HG02623 (cell line): ENCODE measurements at regions not wholly inside any gene's neighbourhood (a gene's known extent, or its start where the extent isn't known, plus 50 kb on each side); places are given as distances from the start of the nearest gene placed in this dataset.
"Not testable (repeated sequence)": the region's sequence is repeated elsewhere in the genome, so short reads cannot be mapped to it uniquely, and the experiment has no call there.

Experiments used
- ATAC-seq: cut with Tn5 transposase; IDR thresholded peaks from one replicate; pipeline ENCODE4 v1.9.1; 2021; ENCODE audit warnings: moderate library complexity; ENCODE audit not compliant: unreplicated experiment

GRCh38 chr13:89518289-89519077, 1829.0 kb upstream of the MIR17HG start:
- no peak for ATAC-seq

GRCh38 chr13:89520468-89520867, 1827.0 kb upstream of the MIR17HG start:
- ATAC-seq: no peak

GRCh38 chr13:89521672-89522071, 1825.8 kb upstream of the MIR17HG start:
- not testable (repeated sequence) for ATAC-seq

GRCh38 chr13:89541091-89542030, 1806.1 kb upstream of the MIR17HG start:
- no peak for ATAC-seq

DNA sequence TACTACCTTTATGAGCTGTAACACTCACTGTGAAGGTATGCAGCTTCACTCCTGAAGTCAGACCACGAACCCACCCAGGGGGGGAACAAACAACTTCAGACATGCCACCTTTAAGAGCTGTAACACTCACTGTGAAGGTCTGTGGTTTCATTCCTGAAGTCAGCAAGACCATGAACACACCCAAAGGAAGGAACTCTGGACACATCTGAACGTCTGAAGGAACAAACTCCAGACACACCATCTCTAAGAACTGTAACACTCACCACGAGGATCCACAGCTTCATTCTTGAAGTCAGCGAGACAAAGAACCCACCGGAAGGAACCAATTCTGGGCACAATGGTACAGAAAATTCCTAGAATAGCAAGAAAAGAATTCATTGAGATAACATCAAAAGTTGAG, 1796.5 kb upstream of the MIR17HG start:
- no peak for ATAC-seq

DNA sequence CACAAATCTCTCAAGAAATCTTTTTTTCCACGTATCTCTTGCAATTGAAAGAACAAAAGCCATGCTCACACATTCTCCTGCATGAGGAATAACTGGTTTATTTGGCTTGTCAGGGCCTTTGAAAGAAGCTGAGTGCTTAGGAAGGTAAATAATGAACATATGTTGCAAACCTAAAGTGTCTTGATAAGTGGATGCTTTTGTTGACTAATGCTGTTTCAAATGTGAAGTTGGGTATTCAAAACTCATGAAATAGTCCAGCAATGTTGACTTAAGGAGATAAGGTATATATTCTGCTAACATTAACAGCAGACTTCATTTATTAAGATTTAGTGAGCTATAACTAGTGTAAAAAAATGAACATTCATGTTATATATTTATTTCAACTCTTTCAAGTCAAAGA, 1792.7 kb upstream of the MIR17HG start:
- no peak for ATAC-seq

DNA sequence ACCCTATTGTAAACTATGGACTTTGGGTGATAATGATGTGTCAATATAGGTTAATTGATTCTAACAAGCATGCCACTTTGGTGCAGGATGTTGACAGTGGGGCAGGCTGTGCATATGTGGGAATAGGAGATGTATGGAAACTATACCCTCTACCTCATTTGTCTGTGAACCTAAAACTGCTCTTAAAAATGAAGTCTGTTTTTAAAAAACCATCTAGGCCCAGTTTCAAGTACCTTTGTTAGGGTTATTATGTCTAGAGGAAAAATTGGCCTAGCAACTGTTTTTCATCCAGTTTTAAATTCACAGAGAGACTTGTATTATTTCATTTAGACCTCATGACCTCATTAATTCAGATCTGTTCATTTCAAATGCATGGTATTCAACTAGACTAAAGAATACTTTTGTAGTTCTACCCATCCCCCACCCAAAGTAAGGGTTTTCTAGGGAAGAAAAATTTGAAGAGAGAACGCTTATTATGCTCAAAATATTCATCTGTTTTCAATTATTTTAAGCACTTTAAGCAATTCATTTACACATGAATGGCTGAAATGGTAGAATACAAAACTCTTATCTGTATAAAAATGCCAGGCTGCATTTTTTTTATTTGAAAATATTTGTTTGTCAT, 1781.9 kb upstream of the MIR17HG start:
- no peak for ATAC-seq

DNA sequence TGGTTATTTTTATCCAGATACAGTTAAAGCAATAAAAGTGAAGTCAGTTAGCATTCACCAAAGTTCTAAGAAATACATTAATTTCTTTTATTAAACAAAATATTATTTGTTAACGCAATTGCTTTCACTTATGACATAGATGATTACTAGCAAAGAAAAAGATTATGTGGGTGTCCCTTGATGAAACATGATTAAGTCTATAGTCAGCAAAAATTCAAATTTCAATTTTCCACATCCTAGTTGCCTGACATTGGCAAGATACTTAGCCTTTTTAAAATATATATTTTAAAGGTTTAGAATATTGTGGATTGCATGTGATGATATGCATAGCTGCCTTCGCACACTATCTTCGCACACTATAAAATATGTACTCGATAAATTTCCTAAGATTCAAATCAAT, 1780.5 kb upstream of the MIR17HG start:
- no peak for ATAC-seq

GRCh38 chr13:89568276-89568675, 1779.2 kb upstream of the MIR17HG start:
- no peak for ATAC-seq

DNA sequence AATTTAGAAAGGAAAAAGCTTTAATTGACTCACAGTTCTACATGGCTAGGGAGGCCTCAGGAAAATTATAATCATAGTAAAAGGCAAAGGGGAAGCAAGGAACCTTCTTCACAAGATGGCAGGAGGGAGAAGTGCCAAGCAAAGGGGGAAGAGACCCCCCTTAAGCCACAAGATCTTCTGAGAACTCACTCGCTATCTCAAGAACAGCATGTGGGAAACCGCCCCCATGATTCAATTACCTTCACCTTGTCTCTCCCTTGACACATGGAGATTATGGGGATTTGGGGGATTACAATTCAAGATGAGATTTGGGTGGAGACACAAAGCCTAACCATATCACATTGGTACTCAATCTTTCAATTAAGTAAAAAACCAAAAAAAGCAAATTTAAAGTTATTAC, 1778.7 kb upstream of the MIR17HG start:
- ATAC-seq: no peak

- ATAC-seq: no peak
Observed at GRCh38 chr13:89571676-89572075, 1775.8 kb upstream of the MIR17HG start.

- no peak for ATAC-seq
Observed at GRCh38 chr13:89574077-89574476, 1773.4 kb upstream of the MIR17HG start.

DNA sequence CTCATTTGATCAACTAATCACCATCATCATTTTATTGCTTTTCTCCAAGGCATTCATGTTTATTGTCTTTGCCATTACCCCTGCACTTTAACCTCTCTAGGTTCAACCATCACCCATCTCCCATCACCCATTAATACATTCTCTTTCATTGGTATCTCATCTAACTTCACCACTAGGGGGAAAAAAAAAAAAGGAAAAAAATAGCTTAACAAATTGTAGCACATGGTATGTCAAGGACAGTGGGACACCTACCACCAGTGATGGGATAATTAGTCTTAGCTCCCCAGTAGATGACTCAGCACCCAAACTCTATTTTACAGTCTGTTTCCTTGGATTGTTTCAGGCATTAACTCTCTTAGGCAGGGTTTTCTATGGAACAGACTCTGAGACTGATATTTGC, 1770.2 kb upstream of the MIR17HG start:
- ATAC-seq: no peak

- ATAC-seq: no peak
Observed at GRCh38 chr13:89584058-89584620, 1763.3 kb upstream of the MIR17HG start.

DNA sequence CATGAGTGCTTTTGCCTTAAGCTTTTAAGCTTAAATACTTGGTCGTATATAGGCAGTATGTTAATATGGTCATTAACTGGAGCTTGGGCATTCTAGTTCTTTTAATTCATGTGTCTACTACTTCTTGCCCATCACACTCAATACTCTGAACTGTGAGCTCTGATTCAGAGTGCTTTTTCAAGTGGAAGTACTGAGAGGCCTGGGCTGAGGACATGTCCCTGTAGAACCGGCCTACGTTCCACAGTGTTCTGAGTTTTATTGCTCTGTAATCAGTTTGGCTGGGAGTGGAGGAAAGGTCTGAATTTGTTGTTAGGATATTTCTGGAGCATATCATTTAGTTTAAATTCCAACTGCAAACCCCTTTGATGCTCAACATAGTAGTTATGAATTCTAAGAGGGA, 1744.8 kb upstream of the MIR17HG start:
- ATAC-seq: no peak

DNA sequence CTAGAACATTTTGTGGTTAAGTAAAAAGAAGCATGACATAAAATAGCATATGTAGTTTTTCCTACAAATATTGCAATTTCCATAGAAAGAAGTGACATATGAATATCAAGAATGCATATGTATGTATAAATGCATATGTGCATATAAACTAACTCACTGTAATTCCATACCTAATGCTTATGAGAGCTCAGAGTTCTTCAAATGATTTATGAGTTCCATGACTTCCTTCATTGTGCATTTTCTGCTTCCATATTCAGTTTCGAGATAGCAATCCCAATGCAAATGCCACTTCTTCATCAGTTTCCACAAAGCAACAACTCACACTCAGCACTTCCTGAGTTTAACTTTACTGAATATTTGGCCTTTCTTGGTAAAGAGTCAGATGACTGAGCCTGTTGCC, 1744.3 kb upstream of the MIR17HG start:
- ATAC-seq: no peak

DNA sequence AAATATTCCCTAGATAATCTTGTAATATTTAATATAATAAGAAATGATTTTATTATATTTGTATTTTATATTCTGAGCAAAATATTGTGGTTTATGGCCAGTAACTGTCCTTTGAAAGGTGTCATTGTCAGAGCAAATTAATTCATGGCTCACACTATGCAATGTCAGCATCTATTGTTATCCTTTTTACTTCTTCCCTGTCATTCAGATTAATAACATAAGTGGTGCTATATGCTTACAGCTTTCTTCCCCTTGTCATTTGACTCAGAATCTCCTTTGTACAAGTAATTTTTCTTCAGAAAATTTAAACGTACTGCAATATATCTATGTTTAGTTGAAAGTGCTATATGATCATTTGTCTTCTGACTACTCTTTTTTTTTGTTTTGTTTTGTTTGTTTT, 1738.2 kb upstream of the MIR17HG start:
- no peak for ATAC-seq

DNA sequence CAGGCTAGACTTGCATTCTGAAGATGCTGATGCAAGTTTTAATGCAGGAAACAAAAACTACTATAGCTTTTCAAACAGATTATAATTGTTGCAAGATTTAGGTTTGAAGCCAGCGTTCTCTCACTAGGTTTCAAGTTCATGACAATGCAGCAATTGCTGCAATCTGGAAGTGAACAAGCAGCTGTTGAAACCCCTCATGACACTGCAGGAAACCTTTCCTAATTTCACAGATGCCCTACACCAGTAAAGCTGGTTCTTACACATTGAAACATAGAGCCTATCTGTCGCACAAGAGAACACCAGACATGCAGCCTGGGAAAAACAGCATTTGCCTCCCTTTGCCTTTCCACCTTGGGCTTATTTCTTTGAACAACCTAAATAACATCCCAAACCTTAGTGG, 1737.2 kb upstream of the MIR17HG start:
- ATAC-seq: no peak

GRCh38 chr13:89610881-89611280, 1736.6 kb upstream of the MIR17HG start:
- no peak for ATAC-seq

- ATAC-seq: no peak
Observed at GRCh38 chr13:89627996-89628395, 1719.5 kb upstream of the MIR17HG start.

GRCh38 chr13:89628567-89628966, 1718.9 kb upstream of the MIR17HG start:
- ATAC-seq: no peak
